K562 (cell line): ENCODE measurements at regions not wholly inside any gene's neighbourhood (a gene's known extent, or its start where the extent isn't known, plus 50 kb on each side); places are given as distances from the start of the nearest gene placed in this dataset.

Experiments used
- ATAC-seq: fragments of 200-7000 bp; cut with Tn5 transposase; 3 replicates; pipeline ENCODE4 v1.9.1; 2020; ENCODE audit warnings: moderate library complexity
- BruUV-seq: library from RNA; stranded (reverse); fragments of 400-500 nt; replicated peaks from 2 replicates; lab custom pipeline; 2021; lab: Mats Ljungman, UMichigan
- CTCF ChIA-PET: fragments of 300-600 bp; formaldehyde crosslinking; extraction: SDS; loops from one replicate; lab custom pipeline; 2021; ENCODE audit warnings: low intra/inter-chr PET ratio; lab: Yijun Ruan, JAX
- POLR2A ChIA-PET: fragments of 300-600, 350-650 bp; sonication (Branson Sonifier 250); formaldehyde crosslinking; extraction: SDS; loops from one replicate; lab custom pipeline; 2021; ENCODE audit warnings: antibody characterized with exemption, inconsistent platforms; lab: Yijun Ruan, JAX
- DNase-seq, 4 experiments: peaks; one replicate each; pipeline versions ENCODE4 v3.0.0 to v3.0.0-alpha.2; 2011 to 2018; ENCODE audit warnings: low spot score in 3 of 4, mixed read lengths in 3 of 4; ENCODE audit errors: extremely low read depth in 1 of 4
- FAIRE-seq: peaks from 2 replicates; lab custom pipeline; 2011; peaks lifted over from hg19 to GRCh38; lab: Jason Lieb, UNC
- H2AFZ ChIP-seq: 2 replicates; pipeline ENCODE4 v1.6.0; 2011; ENCODE audit warnings: low read depth, low read length, control low read depth, inconsistent platforms
- H3K27ac ChIP-seq: fragments of 200-600 bp; 3 replicates; pipeline ENCODE4 v1.8.0; 2011; ENCODE audit warnings: low read depth, mild to moderate bottlenecking, control low read depth, inconsistent platforms, low read length, moderate library complexity, mixed read lengths; ENCODE audit errors: extremely low read depth
- H3K27me3 ChIP-seq, 2 experiments: fragments of 300-600 bp in 1 of 2; 2 replicates in 1 of 2; 3 replicates in 1 of 2; pipeline versions ENCODE4 v1.6.0 to v1.8.0; 2011; ENCODE audit warnings: inconsistent platforms in 2 of 2, low read length in 2 of 2, mild to moderate bottlenecking in 1 of 2, mixed read lengths in 1 of 2, moderate library complexity in 1 of 2; ENCODE audit not compliant: control insufficient read depth in 2 of 2, insufficient read depth in 2 of 2
- H3K36me3 ChIP-seq: fragments of 300-600 bp; 3 replicates; pipeline ENCODE4 v1.8.0; 2011; ENCODE audit warnings: mild to moderate bottlenecking, low read length, inconsistent platforms; ENCODE audit not compliant: control insufficient read depth, insufficient read depth
- H3K4me1 ChIP-seq, 2 experiments: fragments of 200-600 bp in 1 of 2; replicated peaks in 1 of 2; 2 replicates in 1 of 2; 3 replicates in 1 of 2; pipeline versions ENCODE4 v1.5.1 to v1.8.0; 2011; ENCODE audit warnings: inconsistent platforms in 2 of 2, low read length in 2 of 2, mild to moderate bottlenecking in 1 of 2, mixed read lengths in 1 of 2, moderate library complexity in 1 of 2; ENCODE audit not compliant: control insufficient read depth in 2 of 2, insufficient read depth in 2 of 2
- H3K4me2 ChIP-seq: 2 replicates; pipeline ENCODE4 v1.6.1; 2011; ENCODE audit warnings: low read length, control low read depth, inconsistent platforms, mixed read lengths; ENCODE audit not compliant: insufficient read depth
- H3K4me3 ChIP-seq: fragments of 200-600 bp; sonication (generic), shearing (Covaris generic); 2 replicates; pipeline ENCODE4 v1.5.1; 2016; ENCODE audit warnings: control low read depth, inconsistent platforms
- H3K79me2 ChIP-seq: fragments of 200-600 bp; 3 replicates; pipeline ENCODE4 v1.8.0; 2011; ENCODE audit warnings: low read length, inconsistent platforms; ENCODE audit not compliant: control insufficient read depth, insufficient read depth
- H3K9ac ChIP-seq, 2 experiments: 2 replicates each; pipeline versions ENCODE4 v1.6.0 to v1.6.1; 2011; ENCODE audit warnings: low read depth in 2 of 2, low read length in 2 of 2, control low read depth in 1 of 2, inconsistent platforms in 1 of 2, mild to moderate bottlenecking in 1 of 2, mixed read lengths in 1 of 2; ENCODE audit not compliant: insufficient read depth in 1 of 2
- H3K9me1 ChIP-seq: one replicate; pipeline ENCODE4 v1.6.0; 2011; ENCODE audit warnings: inconsistent platforms, mild to moderate bottlenecking, low read length, moderate library complexity; ENCODE audit not compliant: control insufficient read depth, insufficient read depth
- H3K9me3 ChIP-seq: replicated peaks from 2 replicates; pipeline ENCODE4 v1.5.1; 2011; ENCODE audit warnings: low read depth, low read length, inconsistent platforms; ENCODE audit not compliant: control insufficient read depth, insufficient read depth
- H4K20me1 ChIP-seq: replicated peaks from 2 replicates; pipeline ENCODE4 v1.6.1; 2011; ENCODE audit warnings: low read length, inconsistent platforms, mixed read lengths; ENCODE audit not compliant: control insufficient read depth, insufficient read depth
- BRCA1 ChIP-seq, 2 experiments: fragments of 450-650 bp in 1 of 2; sonication (generic) in 1 of 2; formaldehyde crosslinking in 1 of 2; IDR thresholded peaks; 2 replicates each; pipeline versions ENCODE4 v1.5.0 to v1.6.1; 2017 to 2020; ENCODE audit warnings: mild to moderate bottlenecking in 1 of 2, missing genetic modification reagents in 1 of 2
- HMBOX1 ChIP-seq: sonication (generic); IDR thresholded peaks from 2 replicates; pipeline ENCODE4 v1.6.1; 2016
- MECOM ChIP-seq: fragments of 250-450 bp; sonication (Bioruptor Pico); IDR thresholded peaks from 2 replicates; pipeline ENCODE4 v1.8.0; 2022; ENCODE audit warnings: inconsistent platforms
- POLR2B ChIP-seq: fragments of 450-650 bp; IDR thresholded peaks from 2 replicates; pipeline ENCODE4 v1.6.1; 2018; ENCODE audit warnings: low read depth; ENCODE audit not compliant: partially characterized antibody
- STAT5A ChIP-seq: IDR thresholded peaks from 2 replicates; pipeline ENCODE4 v1.6.1; 2012; ENCODE audit warnings: low read length, inconsistent platforms, borderline replicate concordance
- WGBS: fragments of 100-300 bp; shearing (Covaris generic); methylation state at CpG from one replicate; pipeline ENCODE4 v1.1.6; 2016; ENCODE audit warnings: low coverage, mixed read lengths; ENCODE audit not compliant: insufficient coverage; ENCODE audit errors: missing lambda C conversion rate; 5-methylcytosine and 5-hydroxymethylcytosine counted together
- in situ Hi-C: fragments of 300-500 bp; cut with MboI; formaldehyde crosslinking; loops from 4 replicates; pipeline ENCODE4 v1.15.0; 2018; ENCODE audit warnings: inconsistent platforms, mixed read lengths
- intact Hi-C: fragments of 100-400 bp; cut with micrococcal nuclease; formaldehyde crosslinking; loops from 2 replicates; pipeline ENCODE4 v1.14.2; 2022
- TF ChIP-seq, protein P1 (sequence below): fragments of 450-650 bp; formaldehyde crosslinking; IDR thresholded peaks from 2 replicates; pipeline ENCODE4 v1.4.0; 2020; ENCODE audit warnings: mild to moderate bottlenecking, moderate library complexity
- TF ChIP-seq, protein P2 (sequence below), 2 experiments: fragments of 150-350 bp in 1 of 2; IDR thresholded peaks; 2 replicates each; pipeline ENCODE4 v1.6.1; 2012 to 2016; ENCODE audit warnings: low read depth in 2 of 2, low read length in 2 of 2, mild to moderate bottlenecking in 1 of 2, moderate library complexity in 1 of 2

GRCh38 chr15:53831907-53832770 is 72.7 kb upstream of the WDR72 start:
- no peak for ATAC-seq
- Histone ChIP-seq H3K9me3 (peaks cover 5% of the 10 kb centered on the region; the same call in 1 of the 2 replicates), H2AFZ (no peak overlapping the region), H3K4me3 (no peak overlapping the region), H3K4me2 (no peak overlapping the region), H3K4me1 (no peaks in the 10 kb centered on the region), H3K27ac (no peak overlapping the region), H3K9me1 (no peaks in the 10 kb centered on the region), H3K36me3 (no peaks in the 10 kb centered on the region), H3K27me3 (no peaks in the 10 kb centered on the region), H4K20me1 (no peaks in the 10 kb centered on the region), H3K9ac (no peak overlapping the region), H3K79me2 (no peaks in the 10 kb centered on the region)
- 2% methylated on average over 5 of the region's 5 CpGs for WGBS
- FAIRE-seq: no peak
- ChIA-PET CTCF (no interaction called here), POLR2A (no interaction called here)
- no peak for DNase-seq
- TF ChIP-seq MECOM (CRISPR knock-in tag): no peak
- TF ChIP-seq BRCA1 (IDR thresholded peaks at IDR 0.05): no peak
- TF ChIP-seq BRCA1 (CRISPR knock-in tag; IDR thresholded peaks at IDR 0.05): no peak
- no TSS peak for BruUV-seq
- in situ Hi-C loops (no loop called here), intact Hi-C loops (no loop called here)

- FAIRE-seq: no peak
- POLR2A ChIA-PET: no interaction called here
- WGBS: 0% methylated on average over 17 of the region's 17 CpGs
- TF ChIP-seq POLR2B: no peak
- TF ChIP-seq, protein P1, sequence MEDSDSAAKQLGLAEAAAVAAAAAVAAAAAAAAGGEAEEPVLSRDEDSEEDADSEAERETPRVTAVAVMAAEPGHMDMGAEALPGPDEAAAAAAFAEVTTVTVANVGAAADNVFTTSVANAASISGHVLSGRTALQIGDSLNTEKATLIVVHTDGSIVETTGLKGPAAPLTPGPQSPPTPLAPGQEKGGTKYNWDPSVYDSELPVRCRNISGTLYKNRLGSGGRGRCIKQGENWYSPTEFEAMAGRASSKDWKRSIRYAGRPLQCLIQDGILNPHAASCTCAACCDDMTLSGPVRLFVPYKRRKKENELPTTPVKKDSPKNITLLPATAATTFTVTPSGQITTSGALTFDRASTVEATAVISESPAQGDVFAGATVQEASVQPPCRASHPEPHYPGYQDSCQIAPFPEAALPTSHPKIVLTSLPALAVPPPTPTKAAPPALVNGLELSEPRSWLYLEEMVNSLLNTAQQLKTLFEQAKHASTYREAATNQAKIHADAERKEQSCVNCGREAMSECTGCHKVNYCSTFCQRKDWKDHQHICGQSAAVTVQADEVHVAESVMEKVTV (CRISPR knock-in tag): no peak
- TF ChIP-seq, protein P2, sequence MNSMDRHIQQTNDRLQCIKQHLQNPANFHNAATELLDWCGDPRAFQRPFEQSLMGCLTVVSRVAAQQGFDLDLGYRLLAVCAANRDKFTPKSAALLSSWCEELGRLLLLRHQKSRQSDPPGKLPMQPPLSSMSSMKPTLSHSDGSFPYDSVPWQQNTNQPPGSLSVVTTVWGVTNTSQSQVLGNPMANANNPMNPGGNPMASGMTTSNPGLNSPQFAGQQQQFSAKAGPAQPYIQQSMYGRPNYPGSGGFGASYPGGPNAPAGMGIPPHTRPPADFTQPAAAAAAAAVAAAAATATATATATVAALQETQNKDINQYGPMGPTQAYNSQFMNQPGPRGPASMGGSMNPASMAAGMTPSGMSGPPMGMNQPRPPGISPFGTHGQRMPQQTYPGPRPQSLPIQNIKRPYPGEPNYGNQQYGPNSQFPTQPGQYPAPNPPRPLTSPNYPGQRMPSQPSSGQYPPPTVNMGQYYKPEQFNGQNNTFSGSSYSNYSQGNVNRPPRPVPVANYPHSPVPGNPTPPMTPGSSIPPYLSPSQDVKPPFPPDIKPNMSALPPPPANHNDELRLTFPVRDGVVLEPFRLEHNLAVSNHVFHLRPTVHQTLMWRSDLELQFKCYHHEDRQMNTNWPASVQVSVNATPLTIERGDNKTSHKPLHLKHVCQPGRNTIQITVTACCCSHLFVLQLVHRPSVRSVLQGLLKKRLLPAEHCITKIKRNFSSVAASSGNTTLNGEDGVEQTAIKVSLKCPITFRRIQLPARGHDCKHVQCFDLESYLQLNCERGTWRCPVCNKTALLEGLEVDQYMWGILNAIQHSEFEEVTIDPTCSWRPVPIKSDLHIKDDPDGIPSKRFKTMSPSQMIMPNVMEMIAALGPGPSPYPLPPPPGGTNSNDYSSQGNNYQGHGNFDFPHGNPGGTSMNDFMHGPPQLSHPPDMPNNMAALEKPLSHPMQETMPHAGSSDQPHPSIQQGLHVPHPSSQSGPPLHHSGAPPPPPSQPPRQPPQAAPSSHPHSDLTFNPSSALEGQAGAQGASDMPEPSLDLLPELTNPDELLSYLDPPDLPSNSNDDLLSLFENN (IDR thresholded peaks at IDR 0.05; ENCODE audit: low read depth in 2 of 2, low read length in 2 of 2): no peak
- TF ChIP-seq STAT5A: no peak
- TF ChIP-seq HMBOX1: no peak
These were observed 71.4 kb upstream of the WDR72 start for GRCh38 chr15:53830707-53831386.

More at GRCh38 chr15:53830707-53831386, 71.4 kb upstream of the WDR72 start:
- no peaks in the 10 kb centered on the region for H3K79me2 ChIP-seq
- no peak overlapping the region for H3K9ac ChIP-seq
- H3K9me3 ChIP-seq: peaks cover 5% of the 10 kb centered on the region; the same call in 1 of the 2 replicates
- DNase-seq (no peak), ATAC-seq (no peak)
- no TSS peak for BruUV-seq
- H3K4me1 ChIP-seq: no peaks in the 10 kb centered on the region
- no peak overlapping the region for H3K27ac ChIP-seq
- H3K4me3 ChIP-seq: no peak overlapping the region
- CTCF ChIA-PET: no interaction called here
- H3K27me3 ChIP-seq: no peaks in the 10 kb centered on the region
- no peak overlapping the region for H2AFZ ChIP-seq
- in situ Hi-C loops (no loop called here), intact Hi-C loops (no loop called here)
- H4K20me1 ChIP-seq: no peaks in the 10 kb centered on the region
- no peaks in the 10 kb centered on the region for H3K9me1 ChIP-seq
- H3K4me2 ChIP-seq: no peak overlapping the region
- no peaks in the 10 kb centered on the region for H3K36me3 ChIP-seq
